Neural progenitor cell (in vitro differentiated cells): ENCODE measurements at regions not wholly inside any gene's neighbourhood (a gene's known extent, or its start where the extent isn't known, plus 50 kb on each side); places are given as distances from the start of the nearest gene placed in this dataset.

Experiments
- DNase-seq: peaks from one replicate; pipeline ENCODE4 v3.0.0-alpha.2; 2016; ENCODE audit warnings: low spot score
- H2AFZ ChIP-seq: fragments of 200-600 bp; sonication (generic); replicated peaks from 2 replicates; pipeline ENCODE4 v1.6.1; 2016; ENCODE audit warnings: antibody characterized with exemption
- H3F3A ChIP-seq: fragments of 200-600 bp; sonication (generic); 2 replicates; pipeline ENCODE4 v1.6.1; 2016; ENCODE audit warnings: antibody characterized with exemption, low read depth
- H3K27ac ChIP-seq: fragments of 200-600 bp; sonication (generic); 2 replicates; pipeline ENCODE4 v1.5.1; 2016; ENCODE audit warnings: mild to moderate bottlenecking
- H3K27me3 ChIP-seq: fragments of 200-600 bp; sonication (generic); 2 replicates; pipeline ENCODE4 v1.6.1; 2016; ENCODE audit warnings: mild to moderate bottlenecking, moderate library complexity
- H3K36me3 ChIP-seq: fragments of 200-600 bp; sonication (generic); 2 replicates; pipeline ENCODE4 v1.5.1; 2016
- H3K4me1 ChIP-seq: fragments of 200-600 bp; sonication (generic); 2 replicates; pipeline ENCODE4 v1.6.1; 2016; ENCODE audit warnings: mixed run types
- H3K4me2 ChIP-seq: fragments of 200-600 bp; sonication (generic); 2 replicates; pipeline ENCODE4 v1.6.1; 2016
- H3K4me3 ChIP-seq: fragments of 200-600 bp; sonication (generic); 2 replicates; pipeline ENCODE4 v1.5.1; 2016
- H3K79me2 ChIP-seq: fragments of 200-600 bp; sonication (generic); 2 replicates; pipeline ENCODE4 v1.6.1; 2016; ENCODE audit warnings: low read depth
- H3K9ac ChIP-seq: fragments of 200-600 bp; sonication (generic); 2 replicates; pipeline ENCODE4 v1.6.1; 2016
- H3K9me3 ChIP-seq: fragments of 200-600 bp; sonication (generic); 2 replicates; pipeline ENCODE4 v1.5.1; 2016; ENCODE audit warnings: low read depth
- H4K20me1 ChIP-seq: fragments of 200-600 bp; sonication (generic); 2 replicates; pipeline ENCODE4 v1.6.1; 2016; ENCODE audit warnings: low read depth
- H3K27ac Mint-ChIP-seq: 3 replicates; pipeline ENCODE4 v1.8.0; 2021; ENCODE audit warnings: mixed read lengths
- H3K27me3 Mint-ChIP-seq: 2 replicates; pipeline ENCODE4 v1.8.0; 2022; ENCODE audit warnings: low read depth, mild to moderate bottlenecking, inconsistent platforms, moderate library complexity, mixed read lengths; ENCODE audit not compliant: insufficient read depth
- H3K36me3 Mint-ChIP-seq: 3 replicates; pipeline ENCODE4 v1.8.0; 2021; ENCODE audit warnings: mixed read lengths
- H3K4me1 Mint-ChIP-seq: 3 replicates; pipeline ENCODE4 v1.8.0; 2021; ENCODE audit warnings: mixed read lengths
- H3K4me3 Mint-ChIP-seq: 3 replicates; pipeline ENCODE4 v1.8.0; 2021; ENCODE audit warnings: mild to moderate bottlenecking, moderate library complexity, mixed read lengths
- H3K9me3 Mint-ChIP-seq: 3 replicates; pipeline ENCODE4 v1.8.0; 2020; ENCODE audit warnings: mixed read lengths
- EZH2 ChIP-seq: fragments of 200-600 bp; sonication (generic); IDR thresholded peaks from 2 replicates; pipeline ENCODE4 v1.6.1; 2017; ENCODE audit warnings: antibody characterized with exemption, mild to moderate bottlenecking, moderate library complexity
- EZH2phosphoT487 ChIP-seq: fragments of 200-600 bp; sonication (generic); IDR thresholded peaks from 2 replicates; pipeline ENCODE4 v1.6.1; 2017; ENCODE audit warnings: antibody characterized with exemption
- TF ChIP-seq, protein P1 (sequence below): fragments of 200-600 bp; sonication (generic); IDR thresholded peaks from 2 replicates; pipeline ENCODE4 v1.5.1; 2017; ENCODE audit warnings: antibody characterized with exemption, mild to moderate bottlenecking

DNA sequence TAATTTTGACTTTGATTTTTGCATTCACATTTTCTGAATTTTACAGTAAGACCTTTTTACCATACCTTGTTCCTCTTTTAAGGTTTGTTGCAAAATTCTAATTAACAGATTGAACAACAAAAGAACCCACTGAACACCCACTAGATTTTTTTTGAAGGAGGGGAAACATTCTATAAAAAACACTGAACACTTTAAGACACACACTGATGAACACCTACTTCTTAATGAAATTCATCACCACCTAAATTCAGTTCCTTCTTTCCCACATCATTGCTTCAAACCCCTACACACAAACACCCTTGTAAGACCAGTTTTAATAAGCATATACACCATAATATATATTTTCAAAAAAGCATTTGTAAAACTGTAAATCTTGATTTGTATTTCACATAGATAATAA lies 559.0 kb upstream of the MEF2C start:
- H3K36me3 Mint-ChIP-seq, result no peaks in the 10 kb centered on the region
- H3K4me1 ChIP-seq, result peaks cover 2% of the 10 kb centered on the region
- no peaks in the 10 kb centered on the region for H3K79me2 ChIP-seq
- no peaks in the 10 kb centered on the region for H3K27me3 ChIP-seq
- no peaks in the 10 kb centered on the region for H3K9me3 Mint-ChIP-seq
- H3K4me2 ChIP-seq, result no peak overlapping the region
- no peak overlapping the region for H3K4me3 Mint-ChIP-seq
- no peak overlapping the region for H3K27ac Mint-ChIP-seq
- TF ChIP-seq EZH2phosphoT487 (no peak), EZH2 (no peak)
- TF ChIP-seq, protein P1, sequence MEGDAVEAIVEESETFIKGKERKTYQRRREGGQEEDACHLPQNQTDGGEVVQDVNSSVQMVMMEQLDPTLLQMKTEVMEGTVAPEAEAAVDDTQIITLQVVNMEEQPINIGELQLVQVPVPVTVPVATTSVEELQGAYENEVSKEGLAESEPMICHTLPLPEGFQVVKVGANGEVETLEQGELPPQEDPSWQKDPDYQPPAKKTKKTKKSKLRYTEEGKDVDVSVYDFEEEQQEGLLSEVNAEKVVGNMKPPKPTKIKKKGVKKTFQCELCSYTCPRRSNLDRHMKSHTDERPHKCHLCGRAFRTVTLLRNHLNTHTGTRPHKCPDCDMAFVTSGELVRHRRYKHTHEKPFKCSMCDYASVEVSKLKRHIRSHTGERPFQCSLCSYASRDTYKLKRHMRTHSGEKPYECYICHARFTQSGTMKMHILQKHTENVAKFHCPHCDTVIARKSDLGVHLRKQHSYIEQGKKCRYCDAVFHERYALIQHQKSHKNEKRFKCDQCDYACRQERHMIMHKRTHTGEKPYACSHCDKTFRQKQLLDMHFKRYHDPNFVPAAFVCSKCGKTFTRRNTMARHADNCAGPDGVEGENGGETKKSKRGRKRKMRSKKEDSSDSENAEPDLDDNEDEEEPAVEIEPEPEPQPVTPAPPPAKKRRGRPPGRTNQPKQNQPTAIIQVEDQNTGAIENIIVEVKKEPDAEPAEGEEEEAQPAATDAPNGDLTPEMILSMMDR, result no peak
- H3K36me3 ChIP-seq, result no peaks in the 10 kb centered on the region
- H4K20me1 ChIP-seq, result no peaks in the 10 kb centered on the region
- peaks cover 5% of the 10 kb centered on the region for H3K4me1 Mint-ChIP-seq
- no peak for DNase-seq
- no peak overlapping the region for H3K4me3 ChIP-seq
- H3K9me3 ChIP-seq, result no peaks in the 10 kb centered on the region
- H3K9ac ChIP-seq, result no peak overlapping the region
- H3F3A ChIP-seq, result no peaks in the 10 kb centered on the region
- H2AFZ ChIP-seq, result no peak overlapping the region
- H3K27me3 Mint-ChIP-seq, result no peaks in the 10 kb centered on the region
- H3K27ac ChIP-seq, result no peak overlapping the region

DNA sequence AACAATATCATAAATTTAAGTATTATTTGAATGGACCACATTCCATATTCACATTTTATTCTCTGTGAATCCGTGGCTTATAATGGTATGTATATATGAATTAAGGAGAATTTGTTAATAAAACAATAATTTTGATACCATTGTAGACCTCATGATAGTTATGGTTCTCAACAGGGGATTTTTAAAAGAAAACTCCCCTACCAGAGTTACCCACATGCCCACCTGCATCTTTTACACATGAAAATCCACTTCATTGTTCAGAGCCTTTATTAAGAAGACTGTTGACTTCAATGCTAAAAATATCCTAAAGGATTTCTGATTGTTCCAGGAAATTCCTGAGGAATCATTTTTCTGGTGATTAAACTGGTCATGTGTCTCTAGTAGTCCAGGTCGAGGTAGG lies 557.7 kb upstream of the MEF2C start:
- Mint-ChIP-seq H3K27ac (no peak overlapping the region), H3K4me1 (peaks cover 5% of the 10 kb centered on the region), H3K9me3 (no peaks in the 10 kb centered on the region), H3K36me3 (no peaks in the 10 kb centered on the region), H3K27me3 (no peaks in the 10 kb centered on the region), H3K4me3 (no peak overlapping the region)
- no peak overlapping the region for H3K4me2 ChIP-seq
- H3K27ac ChIP-seq, result no peak overlapping the region
- H3K36me3 ChIP-seq, result no peaks in the 10 kb centered on the region
- H2AFZ ChIP-seq, result no peak overlapping the region
- no peak overlapping the region for H3K4me3 ChIP-seq
- no peak for DNase-seq
- H3K79me2 ChIP-seq, result no peaks in the 10 kb centered on the region
- no peaks in the 10 kb centered on the region for H3K4me1 ChIP-seq
- TF ChIP-seq, protein P1, result no peak
- TF ChIP-seq EZH2phosphoT487, result no peak
- no peaks in the 10 kb centered on the region for H3K27me3 ChIP-seq
- H3F3A ChIP-seq, result no peaks in the 10 kb centered on the region
- H4K20me1 ChIP-seq, result no peaks in the 10 kb centered on the region
- H3K9ac ChIP-seq, result no peak overlapping the region
- no peaks in the 10 kb centered on the region for H3K9me3 ChIP-seq

DNA sequence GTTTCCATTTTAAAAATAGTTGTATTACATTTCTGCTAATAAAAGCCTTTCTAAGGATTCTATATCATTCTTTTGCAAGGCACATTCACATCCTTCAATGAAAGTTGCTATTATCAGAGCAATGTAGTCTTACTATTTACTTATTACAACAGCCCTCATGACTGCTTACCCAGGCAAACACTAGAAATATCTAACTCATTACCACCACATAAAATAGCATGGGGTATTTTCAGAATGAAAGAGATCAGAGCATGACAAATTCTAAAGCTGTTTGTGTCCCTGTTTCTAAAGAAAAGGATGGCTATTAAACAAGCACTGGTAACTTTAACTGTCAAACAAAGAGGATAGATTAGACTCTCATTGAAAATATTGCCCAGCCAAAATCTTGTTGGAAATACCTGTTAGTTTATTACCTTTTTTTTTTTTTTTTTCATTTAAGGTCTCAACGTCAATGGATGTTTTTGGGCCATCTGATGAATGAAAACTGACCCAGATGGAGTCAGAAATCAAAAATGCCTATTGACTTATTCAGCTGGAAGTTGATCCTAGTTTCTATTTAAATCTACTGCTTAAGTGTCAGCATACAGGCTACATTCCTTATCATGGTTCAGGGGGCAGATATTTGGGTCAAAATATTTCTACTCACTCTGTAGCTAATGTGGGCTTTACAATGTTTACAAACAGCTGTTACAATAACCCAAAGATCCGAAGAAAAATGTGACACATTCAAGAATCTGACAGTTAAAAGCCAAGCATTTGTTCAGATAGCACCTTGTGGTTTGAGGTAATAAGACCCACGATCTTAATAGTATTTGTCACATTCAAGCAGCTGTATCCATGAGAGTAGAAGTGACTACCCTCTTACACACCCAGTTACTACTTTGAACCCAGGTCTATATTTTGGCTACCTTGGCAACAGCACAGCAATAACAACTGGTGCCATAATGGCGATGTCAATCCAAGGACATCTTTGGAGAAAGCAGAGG lies 554.8 kb upstream of the MEF2C start:
- Mint-ChIP-seq H3K4me3 (no peak overlapping the region), H3K27ac (no peak overlapping the region), H3K36me3 (no peaks in the 10 kb centered on the region), H3K9me3 (no peaks in the 10 kb centered on the region), H3K27me3 (no peaks in the 10 kb centered on the region), H3K4me1 (peaks cover 5% of the 10 kb centered on the region)
- no peaks in the 10 kb centered on the region for H3F3A ChIP-seq
- H3K4me3 ChIP-seq, result no peak overlapping the region
- no peaks in the 10 kb centered on the region for H3K4me1 ChIP-seq
- H3K9me3 ChIP-seq, result no peaks in the 10 kb centered on the region
- no peaks in the 10 kb centered on the region for H3K27me3 ChIP-seq
- H4K20me1 ChIP-seq, result no peaks in the 10 kb centered on the region
- H3K9ac ChIP-seq, result no peak overlapping the region
- TF ChIP-seq EZH2 (no peak), EZH2phosphoT487 (no peak)
- TF ChIP-seq, protein P1, result no peak
- DNase-seq, result no peak
- no peak overlapping the region for H3K27ac ChIP-seq
- no peak overlapping the region for H3K4me2 ChIP-seq
- no peak overlapping the region for H2AFZ ChIP-seq
- H3K79me2 ChIP-seq, result no peaks in the 10 kb centered on the region
- no peaks in the 10 kb centered on the region for H3K36me3 ChIP-seq
